HT1080 (cell line): ENCODE measurements at regions not wholly inside any gene's neighbourhood (a gene's known extent, or its start where the extent isn't known, plus 50 kb on each side); places are given as distances from the start of the nearest gene placed in this dataset.
A peak's percentile ranks its signal among the peaks of the same experiment; 100 is the strongest.
"Not testable (repeated sequence)": the region's sequence is repeated elsewhere in the genome, so short reads cannot be mapped to it uniquely, and the experiment has no call there.

Experiments used
- DNase-seq: peaks from one replicate; pipeline ENCODE4 v3.0.0-alpha.2; 2015; ENCODE audit warnings: low read depth

- DNase-seq = no peak
Measured at GRCh38 chr5:82956600-82956999, 120.6 kb downstream of the TMEM167A start.

- DNase-seq = peak; percentile 44
Measured at GRCh38 chr5:82952326-82952725, 124.9 kb downstream of the TMEM167A start.

- DNase-seq = not testable (repeated sequence)
Measured at GRCh38 chr5:82944267-82944666, 132.9 kb downstream of the TMEM167A start.

GRCh38 chr5:82942083-82942881 is 134.9 kb downstream of the TMEM167A start:
- DNase-seq = no peak

- DNase-seq = no peak
Measured at GRCh38 chr5:82938901-82939725, 138.1 kb downstream of the TMEM167A start.

GRCh38 chr5:82932473-82933220 is 144.5 kb downstream of the TMEM167A start:
- DNase-seq = not testable (repeated sequence)

- DNase-seq = peak; percentile 35
Measured at GRCh38 chr5:82931110-82931509, 146.1 kb downstream of the TMEM167A start.

GRCh38 chr5:82925061-82925411 is 152.2 kb downstream of the TMEM167A start:
- no peak for DNase-seq

- DNase-seq = no peak
Measured at GRCh38 chr5:82924226-82925060, 152.8 kb downstream of the TMEM167A start.

GRCh38 chr5:82922086-82922734 is 155.0 kb downstream of the TMEM167A start:
- DNase-seq = no peak

- DNase-seq = peak; percentile 27
Measured at GRCh38 chr5:82918311-82919031, 158.7 kb downstream of the TMEM167A start.

- no peak for DNase-seq
Measured at GRCh38 chr5:82917584-82917983, 159.6 kb downstream of the TMEM167A start.

- DNase-seq = no peak
Measured at GRCh38 chr5:82913971-82914370, 163.2 kb downstream of the TMEM167A start.

GRCh38 chr5:82912462-82912861 is 164.7 kb downstream of the TMEM167A start:
- no peak for DNase-seq

GRCh38 chr5:82911910-82912309 is 165.3 kb downstream of the TMEM167A start:
- DNase-seq = peak; percentile 53

GRCh38 chr5:82910905-82911304 is 166.3 kb downstream of the TMEM167A start:
- DNase-seq = no peak

GRCh38 chr5:82910491-82910890 is 166.7 kb downstream of the TMEM167A start:
- DNase-seq = no peak

GRCh38 chr5:82909771-82910170 is 167.4 kb downstream of the TMEM167A start:
- no peak for DNase-seq

- DNase-seq = no peak
Measured at GRCh38 chr5:82905986-82906385, 171.2 kb downstream of the TMEM167A start.
